Panc1 (cell line): ENCODE measurements at regions not wholly inside any gene's neighbourhood (a gene's known extent, or its start where the extent isn't known, plus 50 kb on each side); places are given as distances from the start of the nearest gene placed in this dataset.

ENCODE experiments used
- ATAC-seq: fragments of 200-7000 bp; cut with Tn5 transposase; 2 replicates; pipeline ENCODE4 v1.9.1; 2020; ENCODE audit warnings: mild to moderate bottlenecking, moderate library complexity
- BruUV-seq: library from RNA; stranded (reverse); fragments of 400-500 nt; replicated peaks from 2 replicates; lab custom pipeline; 2021; lab: Mats Ljungman, UMichigan
- CTCF ChIA-PET: fragments of 300-600 bp; sonication (Branson Sonifier 250); formaldehyde crosslinking; loops from one replicate; lab custom pipeline; 2022; ENCODE audit warnings: antibody characterized with exemption; lab: Charles Lee
- POLR2A ChIA-PET: fragments of 300-600 bp; sonication (Branson Sonifier 250); formaldehyde crosslinking; loops from one replicate; lab custom pipeline; 2022; ENCODE audit warnings: antibody characterized with exemption; lab: Charles Lee
- DNase-seq: peaks from one replicate; pipeline ENCODE4 v3.0.0-alpha.2; 2010; ENCODE audit warnings: low read depth, low spot score
- H3K27ac ChIP-seq: 2 replicates; pipeline ENCODE4 v1.5.1; 2011; ENCODE audit warnings: mild to moderate bottlenecking, low read length, inconsistent platforms
- H3K27me3 ChIP-seq: fragments of 200-500 bp; sonication (Bioruptor generic); 2 replicates; pipeline ENCODE4 v1.6.0; 2014; ENCODE audit warnings: low read length, inconsistent platforms; ENCODE audit not compliant: control insufficient read depth, insufficient read depth
- H3K36me3 ChIP-seq: fragments of 200-500 bp; sonication (Bioruptor generic); 2 replicates; pipeline ENCODE4 v1.5.1; 2014; ENCODE audit warnings: inconsistent platforms, mild to moderate bottlenecking, low read length, moderate library complexity; ENCODE audit not compliant: control insufficient read depth, insufficient read depth
- H3K4me1 ChIP-seq: 2 replicates; pipeline ENCODE4 v1.5.1; 2011; ENCODE audit warnings: inconsistent platforms, mild to moderate bottlenecking, low read length, moderate library complexity; ENCODE audit not compliant: control insufficient read depth, insufficient read depth
- H3K4me3 ChIP-seq, 2 experiments: 2 replicates each; pipeline ENCODE4 v1.5.1; 2011 to 2012; ENCODE audit warnings: low read depth in 2 of 2, low read length in 2 of 2, mild to moderate bottlenecking in 2 of 2, inconsistent platforms in 1 of 2, moderate library complexity in 1 of 2
- H3K9me3 ChIP-seq: fragments of 200-500 bp; sonication (Bioruptor generic); 2 replicates; pipeline ENCODE4 v1.5.1; 2014; ENCODE audit warnings: low read depth, mild to moderate bottlenecking, inconsistent platforms, low read length, moderate library complexity; ENCODE audit not compliant: control insufficient read depth, insufficient read depth
- POLR2AphosphoS5 ChIP-seq: IDR thresholded peaks from 2 replicates; pipeline ENCODE4 v1.6.1; 2012; ENCODE audit warnings: mild to moderate bottlenecking, low read depth, low read length, moderate library complexity
- SIN3A ChIP-seq: IDR thresholded peaks from 2 replicates; pipeline ENCODE4 v1.6.1; 2012; ENCODE audit warnings: low read depth, mild to moderate bottlenecking, low read length, moderate library complexity, borderline replicate concordance; ENCODE audit not compliant: insufficient read depth
- TCF7L2 ChIP-seq: IDR thresholded peaks from 2 replicates; pipeline ENCODE4 v1.6.1; 2011; ENCODE audit warnings: mild to moderate bottlenecking, low read depth, low read length, inconsistent platforms
- in situ Hi-C: cut with HindIII; loops from 2 replicates; pipeline ENCODE4 v1.10.0; 2016; ENCODE audit warnings: low sequenced_read_pairs, low pct_unique_long_range_greater_than_20kb
- intact Hi-C: fragments of 100-400 bp; cut with micrococcal nuclease; formaldehyde crosslinking; loops from one replicate; pipeline ENCODE4 v1.10.0; 2022; ENCODE audit not compliant: unreplicated experiment
- TF ChIP-seq, protein P1 (sequence below), 2 experiments: IDR thresholded peaks; 2 replicates each; pipeline ENCODE4 v1.6.1; 2011 to 2012; ENCODE audit warnings: low read depth in 2 of 2, control low read depth in 1 of 2, low read length in 1 of 2, mild to moderate bottlenecking in 1 of 2, moderate library complexity in 1 of 2; ENCODE audit not compliant: insufficient read depth in 1 of 2
- TF ChIP-seq, protein P2 (sequence below): fragments of 450-650 bp; IDR thresholded peaks from 2 replicates; pipeline ENCODE4 v1.5.1; 2017; ENCODE audit warnings: mild to moderate bottlenecking

DNA sequence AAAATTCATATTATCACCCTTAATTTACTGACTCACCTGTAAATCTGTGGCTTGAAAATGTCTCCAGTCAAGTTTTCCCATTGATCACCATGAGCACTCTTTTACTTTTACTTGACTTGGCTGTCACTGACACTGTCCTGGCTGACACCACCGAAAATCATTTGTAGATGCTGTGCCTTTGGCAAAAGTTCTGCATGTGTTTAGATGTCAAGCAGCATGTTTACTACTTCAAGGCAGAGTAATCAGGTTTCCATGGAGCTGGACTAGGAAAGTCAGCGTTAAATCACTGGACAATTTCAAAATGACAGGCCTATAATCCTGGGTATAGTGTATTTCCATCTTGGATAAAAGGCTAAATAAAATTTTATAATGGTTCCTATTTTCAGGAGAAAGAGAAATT, 1530.6 kb upstream of the CDH6 start:
- H3K4me1 ChIP-seq = no peaks in the 10 kb centered on the region
- no peak overlapping the region for H3K4me3 ChIP-seq
- BruUV-seq = no TSS peak
- no peaks in the 10 kb centered on the region for H3K36me3 ChIP-seq
- no peaks in the 10 kb centered on the region for H3K27me3 ChIP-seq
- no peak for DNase-seq
- H3K27ac ChIP-seq = no peak overlapping the region
- no peak for ATAC-seq
- 0 out of 2 replicates have a peak, but pooled peaks cover 4% of the 10 kb centered on the region for H3K9me3 ChIP-seq
- POLR2A ChIA-PET = no interaction called here
- intact Hi-C loops = no loop called here
- CTCF ChIA-PET = no interaction called here
- TF ChIP-seq, protein P1, sequence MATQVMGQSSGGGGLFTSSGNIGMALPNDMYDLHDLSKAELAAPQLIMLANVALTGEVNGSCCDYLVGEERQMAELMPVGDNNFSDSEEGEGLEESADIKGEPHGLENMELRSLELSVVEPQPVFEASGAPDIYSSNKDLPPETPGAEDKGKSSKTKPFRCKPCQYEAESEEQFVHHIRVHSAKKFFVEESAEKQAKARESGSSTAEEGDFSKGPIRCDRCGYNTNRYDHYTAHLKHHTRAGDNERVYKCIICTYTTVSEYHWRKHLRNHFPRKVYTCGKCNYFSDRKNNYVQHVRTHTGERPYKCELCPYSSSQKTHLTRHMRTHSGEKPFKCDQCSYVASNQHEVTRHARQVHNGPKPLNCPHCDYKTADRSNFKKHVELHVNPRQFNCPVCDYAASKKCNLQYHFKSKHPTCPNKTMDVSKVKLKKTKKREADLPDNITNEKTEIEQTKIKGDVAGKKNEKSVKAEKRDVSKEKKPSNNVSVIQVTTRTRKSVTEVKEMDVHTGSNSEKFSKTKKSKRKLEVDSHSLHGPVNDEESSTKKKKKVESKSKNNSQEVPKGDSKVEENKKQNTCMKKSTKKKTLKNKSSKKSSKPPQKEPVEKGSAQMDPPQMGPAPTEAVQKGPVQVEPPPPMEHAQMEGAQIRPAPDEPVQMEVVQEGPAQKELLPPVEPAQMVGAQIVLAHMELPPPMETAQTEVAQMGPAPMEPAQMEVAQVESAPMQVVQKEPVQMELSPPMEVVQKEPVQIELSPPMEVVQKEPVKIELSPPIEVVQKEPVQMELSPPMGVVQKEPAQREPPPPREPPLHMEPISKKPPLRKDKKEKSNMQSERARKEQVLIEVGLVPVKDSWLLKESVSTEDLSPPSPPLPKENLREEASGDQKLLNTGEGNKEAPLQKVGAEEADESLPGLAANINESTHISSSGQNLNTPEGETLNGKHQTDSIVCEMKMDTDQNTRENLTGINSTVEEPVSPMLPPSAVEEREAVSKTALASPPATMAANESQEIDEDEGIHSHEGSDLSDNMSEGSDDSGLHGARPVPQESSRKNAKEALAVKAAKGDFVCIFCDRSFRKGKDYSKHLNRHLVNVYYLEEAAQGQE (IDR thresholded peaks at IDR 0.05; ENCODE audit: insufficient read depth in 1 of 2, low read depth in 2 of 2, low read length in 1 of 2) = no peak
- TF ChIP-seq, protein P2, sequence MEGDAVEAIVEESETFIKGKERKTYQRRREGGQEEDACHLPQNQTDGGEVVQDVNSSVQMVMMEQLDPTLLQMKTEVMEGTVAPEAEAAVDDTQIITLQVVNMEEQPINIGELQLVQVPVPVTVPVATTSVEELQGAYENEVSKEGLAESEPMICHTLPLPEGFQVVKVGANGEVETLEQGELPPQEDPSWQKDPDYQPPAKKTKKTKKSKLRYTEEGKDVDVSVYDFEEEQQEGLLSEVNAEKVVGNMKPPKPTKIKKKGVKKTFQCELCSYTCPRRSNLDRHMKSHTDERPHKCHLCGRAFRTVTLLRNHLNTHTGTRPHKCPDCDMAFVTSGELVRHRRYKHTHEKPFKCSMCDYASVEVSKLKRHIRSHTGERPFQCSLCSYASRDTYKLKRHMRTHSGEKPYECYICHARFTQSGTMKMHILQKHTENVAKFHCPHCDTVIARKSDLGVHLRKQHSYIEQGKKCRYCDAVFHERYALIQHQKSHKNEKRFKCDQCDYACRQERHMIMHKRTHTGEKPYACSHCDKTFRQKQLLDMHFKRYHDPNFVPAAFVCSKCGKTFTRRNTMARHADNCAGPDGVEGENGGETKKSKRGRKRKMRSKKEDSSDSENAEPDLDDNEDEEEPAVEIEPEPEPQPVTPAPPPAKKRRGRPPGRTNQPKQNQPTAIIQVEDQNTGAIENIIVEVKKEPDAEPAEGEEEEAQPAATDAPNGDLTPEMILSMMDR = no peak
- TF ChIP-seq TCF7L2 = no peak
- TF ChIP-seq SIN3A = no peak
- TF ChIP-seq POLR2AphosphoS5 = no peak
- in situ Hi-C loops = no loop called here

DNA sequence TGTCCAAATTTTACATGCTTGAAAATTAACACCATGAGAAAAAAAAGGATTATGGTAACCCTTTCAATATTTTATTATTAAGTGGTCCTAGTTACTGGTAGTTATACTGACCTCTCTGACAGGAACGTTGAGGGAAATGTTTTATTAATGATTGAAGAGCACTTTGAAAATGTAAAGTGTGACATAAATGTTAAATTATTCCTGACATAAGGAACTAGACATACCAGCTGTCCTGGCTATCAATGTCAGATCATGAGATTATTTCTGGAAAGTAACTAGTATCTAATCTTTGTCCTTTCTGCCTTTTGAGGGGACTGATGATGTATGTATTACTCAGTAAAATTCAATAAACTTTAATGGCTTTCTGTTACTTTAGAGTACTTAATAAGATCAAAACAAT, 1538.5 kb upstream of the CDH6 start:
- in situ Hi-C loops = no loop called here
- TF ChIP-seq POLR2AphosphoS5 (no peak), TCF7L2 (no peak), SIN3A (no peak)
- TF ChIP-seq, protein P1 (IDR thresholded peaks at IDR 0.05; ENCODE audit: insufficient read depth in 1 of 2, low read depth in 2 of 2, low read length in 1 of 2) = no peak
- TF ChIP-seq, protein P2 = no peak
- Histone ChIP-seq H3K27me3 (no peaks in the 10 kb centered on the region), H3K9me3 (no peaks in the 10 kb centered on the region), H3K4me1 (no peaks in the 10 kb centered on the region), H3K36me3 (no peaks in the 10 kb centered on the region), H3K4me3 (no peak overlapping the region), H3K27ac (no peak overlapping the region)
- ChIA-PET POLR2A (no interaction called here), CTCF (interaction anchor here (0.6 kb wide), 1 partner anchor 114 kb away, joined by 3 read pairs; no protein-coding TSS in a partner anchor)
- no TSS peak for BruUV-seq
- no peak for ATAC-seq
- DNase-seq = no peak
- intact Hi-C loops = no loop called here
